Ascending aorta (tissue), 2 donors: ENCODE measurements at regions not wholly inside any gene's neighbourhood (a gene's known extent, or its start where the extent isn't known, plus 50 kb on each side); places are given as distances from the start of the nearest gene placed in this dataset.
A peak's percentile ranks its signal among the peaks of the same experiment; 100 is the strongest.
"Not testable (repeated sequence)": the region's sequence is repeated elsewhere in the genome, so short reads cannot be mapped to it uniquely, and the experiment has no call there.

Experiments
- DNase-seq, 2 donors: peaks; one replicate each; pipeline ENCODE4 v3.0.0-alpha.2; 2019; ENCODE audit warnings: low spot score in 2 of 2
- H3K27ac ChIP-seq, 2 donors: fragments of 200-600 bp; sonication (generic); one replicate each; pipeline ENCODE4 v1.5.1; 2016 to 2017; ENCODE audit warnings: mild to moderate bottlenecking in 1 of 2
- H3K27me3 ChIP-seq: fragments of 200-600 bp; sonication (generic); one replicate; pipeline ENCODE4 v1.5.1; 2017
- H3K36me3 ChIP-seq, 2 donors: fragments of 200-600 bp; sonication (generic); one replicate each; pipeline ENCODE4 v1.5.1; 2016
- H3K4me1 ChIP-seq, 2 donors: fragments of 200-600 bp; sonication (generic); one replicate each; pipeline ENCODE4 v1.5.1; 2016 to 2017; ENCODE audit warnings: mild to moderate bottlenecking in 1 of 2
- H3K4me3 ChIP-seq, 2 donors: fragments of 200-600 bp; sonication (generic); one replicate each; pipeline ENCODE4 v1.5.1; 2016 to 2017; ENCODE audit warnings: mild to moderate bottlenecking in 1 of 2
- H3K9me3 ChIP-seq, 2 donors: fragments of 200-600 bp; sonication (generic); one replicate each; pipeline ENCODE4 v1.5.1; 2016
- intact Hi-C: fragments of 100-400 bp; cut with DNase I; formaldehyde crosslinking; loops from one replicate; pipeline ENCODE4 v1.15.1; 2023
- TF ChIP-seq, protein P1 (sequence below), 3 experiments: fragments of 200-600 bp in 2 of 3; fragments of 450-650 bp in 1 of 3; sonication (generic) in 2 of 3; IDR thresholded peaks; one replicate each; pipeline ENCODE4 v1.5.1; 2016 to 2019; ENCODE audit warnings: antibody characterized with exemption in 3 of 3, mild to moderate bottlenecking in 1 of 3, moderate library complexity in 1 of 3

DNA sequence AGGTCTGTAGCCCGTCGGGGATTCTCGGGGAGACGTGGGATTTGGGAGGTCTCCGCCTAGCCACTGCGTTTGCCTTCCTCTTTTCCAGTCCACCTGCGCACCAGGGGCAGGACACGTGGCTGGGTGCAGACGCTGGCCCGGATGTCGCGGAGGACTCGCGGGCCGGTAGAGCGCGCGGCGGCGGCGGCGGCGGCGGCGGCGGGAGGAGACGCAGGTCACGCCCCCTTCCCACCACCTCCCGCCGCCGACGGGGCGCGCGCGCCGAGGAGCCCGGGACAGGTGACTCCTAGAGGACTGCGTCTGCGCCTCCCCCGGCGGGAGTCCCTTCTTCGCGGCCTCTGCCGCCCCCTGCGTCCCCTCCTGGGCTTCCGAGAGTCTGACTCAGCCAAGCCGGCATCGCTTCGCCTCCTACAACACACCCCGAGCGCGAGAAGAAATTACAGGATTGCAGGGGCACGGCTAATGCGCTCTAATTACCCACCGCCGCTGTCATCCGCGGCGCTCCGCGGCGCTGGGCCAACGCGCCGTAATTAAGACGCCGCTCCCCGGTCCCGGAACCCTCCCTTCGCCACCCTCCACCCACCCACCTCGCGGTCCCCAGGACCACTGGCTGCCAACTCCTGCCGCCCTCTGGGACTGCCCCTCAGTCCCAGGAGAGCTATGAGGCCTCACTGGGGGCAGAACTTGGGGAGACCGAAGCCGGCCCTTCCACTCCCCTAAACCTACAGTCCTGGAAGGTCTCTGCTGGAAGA, 124.5 kb downstream of the MRPL14 start:
- Histone ChIP-seq H3K4me3 (peak overlapping the region; percentile 48 to 49), H3K36me3 (no peaks in the 10 kb centered on the region), H3K4me1 (peaks cover 4% of the 10 kb centered on the region in 2 donors), H3K9me3 (no peaks in the 10 kb centered on the region), H3K27ac (no peak overlapping the region), H3K27me3 (peaks cover 4% of the 10 kb centered on the region)
- TF ChIP-seq, protein P1, sequence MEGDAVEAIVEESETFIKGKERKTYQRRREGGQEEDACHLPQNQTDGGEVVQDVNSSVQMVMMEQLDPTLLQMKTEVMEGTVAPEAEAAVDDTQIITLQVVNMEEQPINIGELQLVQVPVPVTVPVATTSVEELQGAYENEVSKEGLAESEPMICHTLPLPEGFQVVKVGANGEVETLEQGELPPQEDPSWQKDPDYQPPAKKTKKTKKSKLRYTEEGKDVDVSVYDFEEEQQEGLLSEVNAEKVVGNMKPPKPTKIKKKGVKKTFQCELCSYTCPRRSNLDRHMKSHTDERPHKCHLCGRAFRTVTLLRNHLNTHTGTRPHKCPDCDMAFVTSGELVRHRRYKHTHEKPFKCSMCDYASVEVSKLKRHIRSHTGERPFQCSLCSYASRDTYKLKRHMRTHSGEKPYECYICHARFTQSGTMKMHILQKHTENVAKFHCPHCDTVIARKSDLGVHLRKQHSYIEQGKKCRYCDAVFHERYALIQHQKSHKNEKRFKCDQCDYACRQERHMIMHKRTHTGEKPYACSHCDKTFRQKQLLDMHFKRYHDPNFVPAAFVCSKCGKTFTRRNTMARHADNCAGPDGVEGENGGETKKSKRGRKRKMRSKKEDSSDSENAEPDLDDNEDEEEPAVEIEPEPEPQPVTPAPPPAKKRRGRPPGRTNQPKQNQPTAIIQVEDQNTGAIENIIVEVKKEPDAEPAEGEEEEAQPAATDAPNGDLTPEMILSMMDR (IDR thresholded peaks at IDR 0.05): peak; percentile 3 to 39 (median 7)
- DNase-seq: peak in 1 of 2 donors; percentile 72
- intact Hi-C loops: loop anchor here (1.0 to 5.0 kb wide), 2 partner anchors 72 to 230 kb away; partner anchors contain the start of gene VEGFA

DNA sequence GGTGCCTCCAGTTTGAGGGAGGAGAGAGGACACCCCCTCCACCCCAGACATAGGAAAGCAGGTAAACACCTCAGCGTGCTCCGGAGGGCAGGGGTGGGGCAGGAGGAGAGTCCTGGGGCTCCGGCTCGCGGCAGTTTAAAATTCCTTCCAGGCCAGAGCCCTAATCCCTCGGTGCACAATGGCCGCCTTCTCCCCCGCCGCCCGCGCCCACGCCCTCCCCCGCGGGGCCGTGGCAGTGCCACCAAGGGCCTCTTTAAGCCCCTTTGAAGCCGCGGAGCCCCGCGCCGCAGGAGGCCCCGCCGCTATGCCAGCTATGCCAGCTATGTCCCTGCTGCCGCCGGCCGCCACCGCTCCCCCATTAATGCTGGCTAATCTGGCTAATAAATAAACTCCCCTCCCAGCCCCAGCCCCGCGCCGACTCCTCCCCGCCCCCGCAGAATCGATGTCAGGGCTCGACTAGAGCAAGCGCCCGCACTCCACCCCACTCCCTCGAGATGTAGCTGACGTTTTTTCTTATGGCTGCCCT, 125.1 kb downstream of the MRPL14 start:
- Histone ChIP-seq H3K4me3 (peak overlapping the region; percentile 48 to 49), H3K27ac (no peak overlapping the region), H3K4me1 (peaks cover 4% of the 10 kb centered on the region in 2 donors), H3K36me3 (no peaks in the 10 kb centered on the region), H3K9me3 (no peaks in the 10 kb centered on the region), H3K27me3 (peaks cover 4% of the 10 kb centered on the region)
- TF ChIP-seq, protein P1 (IDR thresholded peaks at IDR 0.05): no peak
- DNase-seq: no peak
- intact Hi-C loops: loop anchor here (1.0 to 5.0 kb wide), 2 partner anchors 72 to 230 kb away; partner anchors contain the start of gene VEGFA

DNA sequence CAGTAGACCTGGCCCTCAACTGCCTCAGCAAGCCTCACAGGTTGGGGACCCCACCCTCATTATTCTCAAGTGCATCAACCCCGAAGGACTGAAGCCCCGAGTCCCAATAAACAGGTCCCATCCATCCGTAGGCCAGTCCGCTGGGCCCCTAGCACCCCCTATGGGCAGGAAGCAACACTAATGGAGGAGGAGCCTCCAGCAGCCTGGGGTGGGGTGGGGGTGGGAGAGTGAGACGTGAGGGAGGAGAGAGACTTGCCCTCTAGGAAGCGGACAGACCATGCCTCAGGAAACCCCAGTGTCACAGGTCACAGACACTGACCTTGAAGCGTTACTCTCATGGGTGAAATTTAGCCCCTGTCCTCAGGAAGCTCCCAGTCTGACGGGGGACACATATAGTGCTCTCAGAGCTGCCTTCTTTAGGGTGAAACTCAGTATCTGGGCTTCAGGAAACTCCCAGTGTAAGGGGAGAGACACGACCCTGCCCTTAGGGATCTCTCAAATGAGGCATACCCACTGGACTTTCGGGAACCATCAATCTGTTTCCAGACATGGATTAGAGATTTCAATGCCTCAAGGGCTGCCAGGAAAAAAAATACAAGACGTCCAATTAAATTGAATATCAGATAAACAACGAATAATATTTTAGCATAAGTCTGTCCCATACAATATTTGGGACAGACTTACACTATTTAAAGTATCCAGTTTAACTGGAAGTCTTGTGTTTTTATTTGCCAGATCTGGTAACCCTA, 125.8 kb downstream of the MRPL14 start:
- no peak overlapping the region for H3K27ac ChIP-seq
- H3K36me3 ChIP-seq: no peaks in the 10 kb centered on the region
- peak overlapping the region in 1 of 2 donors; percentile 49 for H3K4me3 ChIP-seq
- TF ChIP-seq, protein P1 (IDR thresholded peaks at IDR 0.05): peak in 2 of 3 experiments; percentile 29 to 39
- peaks cover 4% of the 10 kb centered on the region for H3K27me3 ChIP-seq
- no peak for DNase-seq
- intact Hi-C loops: loop anchor here (1.0 to 5.0 kb wide), 2 partner anchors 73 to 229 kb away; partner anchors contain the start of gene VEGFA
- peaks cover 4% of the 10 kb centered on the region in 2 donors for H3K4me1 ChIP-seq
- no peaks in the 10 kb centered on the region for H3K9me3 ChIP-seq

DNA sequence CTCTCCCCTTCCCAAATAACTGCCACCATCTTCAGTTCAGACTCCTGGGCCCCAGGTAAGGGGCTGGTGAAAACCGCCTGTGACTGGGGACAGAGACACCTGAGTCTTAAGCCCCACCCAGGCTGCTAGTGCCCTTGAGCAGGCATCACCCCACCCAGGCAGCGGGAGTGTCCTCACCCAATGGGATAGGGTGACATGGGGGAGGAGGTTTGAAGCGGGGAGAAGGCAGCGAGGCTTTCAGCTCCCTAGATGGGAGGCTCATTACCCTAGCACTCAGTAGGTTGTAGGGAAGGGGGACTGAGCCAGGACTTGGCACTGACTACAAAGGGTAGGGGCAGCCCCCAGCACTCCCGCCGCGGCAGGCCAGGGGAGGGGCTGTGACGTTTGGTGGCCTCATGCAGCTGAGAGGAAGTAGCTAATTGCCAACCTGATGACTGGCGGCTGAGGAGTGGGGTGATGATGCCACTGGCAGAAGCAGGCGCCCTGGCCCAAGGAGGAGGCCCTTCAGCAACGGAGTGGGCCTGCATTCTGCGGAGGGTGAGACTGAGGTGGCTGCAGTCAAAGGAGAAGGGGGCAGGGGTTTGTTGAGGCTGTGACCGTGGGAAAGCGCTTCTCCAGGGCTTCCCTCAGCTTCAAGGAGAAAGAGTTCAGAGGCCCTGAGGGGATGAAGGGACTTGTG, 126.9 kb downstream of the MRPL14 start:
- H3K27me3 ChIP-seq: peaks cover 4% of the 10 kb centered on the region
- H3K36me3 ChIP-seq: no peaks in the 10 kb centered on the region
- H3K27ac ChIP-seq: no peak overlapping the region
- TF ChIP-seq, protein P1 (IDR thresholded peaks at IDR 0.05): no peak
- H3K4me1 ChIP-seq: peaks cover 4% of the 10 kb centered on the region in 2 donors
- DNase-seq: no peak
- no peak overlapping the region for H3K4me3 ChIP-seq
- intact Hi-C loops: loop anchor here (5.0 kb wide), 1 partner anchor 228 kb away; the partner anchor contains the start of gene VEGFA
- no peaks in the 10 kb centered on the region for H3K9me3 ChIP-seq

DNA sequence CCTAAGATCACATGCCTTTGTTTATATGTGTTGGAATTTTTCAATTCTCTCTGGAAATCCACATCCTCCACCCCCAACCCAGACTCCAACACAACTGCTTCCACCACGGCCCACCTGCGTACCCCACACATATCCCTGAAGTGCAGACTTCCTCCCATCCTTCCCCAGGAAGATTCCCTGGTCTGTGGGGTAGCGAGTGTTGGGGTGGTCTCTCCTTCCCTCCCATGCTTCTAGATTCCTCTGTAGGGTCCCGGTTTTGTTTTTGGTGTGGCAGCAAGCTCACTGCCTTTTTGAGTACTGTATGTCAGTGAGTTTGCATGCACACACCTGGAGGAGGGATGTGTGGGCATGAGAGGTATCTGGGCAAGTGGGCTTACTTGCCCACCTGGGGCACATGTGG, 127.6 kb downstream of the MRPL14 start:
- H3K27me3 ChIP-seq: peaks cover 4% of the 10 kb centered on the region
- intact Hi-C loops: loop anchor here (5.0 kb wide), 1 partner anchor 227 kb away; the partner anchor contains the start of gene VEGFA
- TF ChIP-seq, protein P1 (IDR thresholded peaks at IDR 0.05): no peak
- peaks cover 4% of the 10 kb centered on the region in 2 donors for H3K4me1 ChIP-seq
- no peaks in the 10 kb centered on the region for H3K36me3 ChIP-seq
- no peak for DNase-seq
- H3K4me3 ChIP-seq: no peak overlapping the region
- H3K27ac ChIP-seq: no peak overlapping the region
- H3K9me3 ChIP-seq: no peaks in the 10 kb centered on the region

DNA sequence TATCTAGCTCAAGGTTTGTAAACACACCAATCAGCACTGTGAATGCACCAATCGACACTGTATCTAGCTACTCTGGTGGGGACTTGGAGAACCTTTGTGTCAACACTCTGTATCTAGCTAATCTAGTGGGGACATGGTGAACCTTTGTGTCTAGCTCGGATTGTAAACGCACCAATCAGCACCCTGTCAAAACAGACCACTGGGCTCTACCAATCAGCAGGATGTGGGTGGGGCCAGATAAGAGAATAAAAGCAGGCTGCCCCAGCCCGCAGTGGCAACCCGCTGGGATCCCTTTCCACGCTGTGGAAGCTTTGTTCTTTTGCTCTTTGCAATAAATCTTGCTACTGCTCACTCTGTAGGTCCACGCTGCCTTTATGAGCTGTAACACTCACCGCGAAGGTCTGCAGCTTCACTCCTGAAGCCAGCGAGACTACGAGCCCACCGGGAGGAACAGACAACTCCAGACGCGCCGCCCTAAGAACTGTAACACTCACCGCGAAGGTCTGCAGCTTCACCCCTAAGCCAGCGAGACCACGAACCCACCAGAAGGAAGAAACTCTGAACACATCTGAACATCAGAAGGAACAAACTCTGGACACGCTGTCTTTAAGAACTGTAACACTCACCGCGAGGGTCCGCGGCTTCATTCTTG, 128.5 kb downstream of the MRPL14 start:
- H3K27me3 ChIP-seq, intact Hi-C loops, H3K4me3 ChIP-seq, DNase-seq, H3K36me3 ChIP-seq, H3K9me3 ChIP-seq, H3K27ac ChIP-seq, H3K4me1 ChIP-seq: not testable (repeated sequence)

DNA sequence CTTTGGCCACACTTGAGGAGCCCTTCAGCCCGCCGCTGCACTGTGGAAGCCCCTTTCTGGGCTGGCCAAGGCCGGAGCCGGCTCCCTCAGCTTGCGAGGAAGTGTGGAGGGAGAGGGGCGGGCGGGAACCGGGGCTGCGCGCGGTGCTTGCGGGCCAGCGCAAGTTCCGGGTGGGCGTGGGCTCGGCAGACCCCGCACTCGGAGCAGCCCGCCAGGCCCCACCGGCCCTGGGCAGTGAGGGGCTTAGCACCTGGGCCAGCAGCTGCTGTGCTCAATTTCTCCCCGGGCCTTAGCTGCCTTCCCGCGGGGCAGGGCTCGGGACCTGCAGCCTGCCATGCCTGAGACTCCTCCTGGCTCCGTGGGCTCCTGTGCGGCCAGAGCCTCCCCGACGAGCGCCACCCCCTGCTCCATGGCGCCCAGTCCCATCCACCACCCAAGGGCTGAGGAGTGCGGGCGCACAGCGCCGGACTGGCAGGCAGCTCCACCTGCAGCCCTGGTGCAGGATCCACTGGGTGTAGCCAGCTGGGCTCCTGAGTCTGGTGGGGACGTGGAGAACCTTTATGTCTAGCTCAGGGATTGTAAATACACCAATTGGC, 129.2 kb downstream of the MRPL14 start:
- intact Hi-C loops, H3K4me3 ChIP-seq, H3K9me3 ChIP-seq, H3K4me1 ChIP-seq, H3K27ac ChIP-seq, DNase-seq, H3K36me3 ChIP-seq, H3K27me3 ChIP-seq: not testable (repeated sequence)
